ENCODE measurements at regions not wholly inside any gene's neighbourhood (a gene's known extent, or its start where the extent isn't known, plus 50 kb on each side); places are given as distances from the start of the nearest gene placed in this dataset.

- TF ChIP-seq CTCF (IDR thresholded peaks at IDR 0.05; ENCODE audit: low read depth, low read length, poor library complexity, severe bottlenecking) (no peak), EZH2phosphoT487 (IDR thresholded peaks at IDR 0.05; ENCODE audit: borderline replicate concordance, low read length) (no peak)
Observed at GRCh38 chr12:88876857-88877256, 296.6 kb upstream of the KITLG start.

Data from DOHH2 (cell line).